AG04449 (cell line): ENCODE measurements at regions not wholly inside any gene's neighbourhood (a gene's known extent, or its start where the extent isn't known, plus 50 kb on each side); places are given as distances from the start of the nearest gene placed in this dataset.

Experiments
- CTCF ChIA-PET: fragments of 350-600 bp; formaldehyde crosslinking; extraction: SDS; loops from one replicate; lab custom pipeline; 2021; ENCODE audit warnings: antibody characterized with exemption; lab: Yijun Ruan, JAX
- POLR2A ChIA-PET: fragments of 400-600, 350-600 bp; formaldehyde crosslinking; extraction: SDS; loops from one replicate; lab custom pipeline; 2020; ENCODE audit warnings: antibody characterized with exemption, inconsistent platforms; lab: Yijun Ruan, JAX
- DNase-seq: peaks from one replicate; pipeline ENCODE4 v3.0.0-alpha.2; 2010; ENCODE audit warnings: low read depth, low spot score
- H3K4me3 ChIP-seq: 2 replicates; pipeline ENCODE4 v1.5.1; 2011; ENCODE audit warnings: low read depth, mild to moderate bottlenecking, control low read depth, low read length
- CTCF ChIP-seq: IDR thresholded peaks from one replicate; pipeline ENCODE4 v1.5.1; 2011; ENCODE audit warnings: mild to moderate bottlenecking, moderate library complexity, low read length, control low read depth, inconsistent platforms; ENCODE audit not compliant: insufficient read depth; ENCODE audit errors: missing control alignments

GRCh38 chr2:12223732-12224131, 477.3 kb downstream of the LPIN1 start:
- no peak for DNase-seq
- H3K4me3 ChIP-seq = no peak overlapping the region
- CTCF ChIA-PET = no interaction called here
- POLR2A ChIA-PET = no interaction called here
- no peak for TF ChIP-seq CTCF

- CTCF ChIA-PET = no interaction called here
These were observed 480.2 kb downstream of the LPIN1 start for GRCh38 chr2:12226653-12227052.

GRCh38 chr2:12227941-12228608, 481.6 kb downstream of the LPIN1 start:
- CTCF ChIA-PET = interaction anchor here (0.8 to 1.4 kb wide), 2 partner anchors 10 to 30 kb away, joined by 3 read pairs; no protein-coding TSS in a partner anchor
- no peak overlapping the region for H3K4me3 ChIP-seq
- DNase-seq = peak; percentile 65
- POLR2A ChIA-PET = interaction anchor here (0.6 to 1.0 kb wide), 5 partner anchors 71 to 394 kb away, joined by 3 to 6 read pairs (median 4); no protein-coding TSS in a partner anchor
- TF ChIP-seq CTCF = no peak

More at GRCh38 chr2:12226653-12227052, 480.2 kb downstream of the LPIN1 start:
- no peak for TF ChIP-seq CTCF
- POLR2A ChIA-PET = no interaction called here
- no peak overlapping the region for H3K4me3 ChIP-seq
- no peak for DNase-seq

GRCh38 chr2:12231288-12231687, 484.9 kb downstream of the LPIN1 start:
- no peak for DNase-seq
- no peak for TF ChIP-seq CTCF
- ChIA-PET POLR2A (no interaction called here), CTCF (no interaction called here)
- H3K4me3 ChIP-seq = no peak overlapping the region

- CTCF ChIA-PET = interaction anchor here (1.0 kb wide), 1 partner anchor 484 kb away, joined by 3 read pairs; the partner anchor contains the start of gene TRIB2
- POLR2A ChIA-PET = no interaction called here
- no peak overlapping the region for H3K4me3 ChIP-seq
- DNase-seq = no peak
- no peak for TF ChIP-seq CTCF
These were observed 483.9 kb upstream of the TRIB2 start for GRCh38 chr2:12232876-12233275.

GRCh38 chr2:12236136-12236844, 480.4 kb upstream of the TRIB2 start:
- CTCF ChIA-PET = no interaction called here
- TF ChIP-seq CTCF = no peak

More at GRCh38 chr2:12236136-12236844, 480.4 kb upstream of the TRIB2 start:
- POLR2A ChIA-PET = no interaction called here
- DNase-seq = no peak
- H3K4me3 ChIP-seq = no peak overlapping the region
